ENCODE measurements at regions not wholly inside any gene's neighbourhood (a gene's known extent, or its start where the extent isn't known, plus 50 kb on each side); places are given as distances from the start of the nearest gene placed in this dataset.

- DNase-seq (ENCODE audit: low read depth, low spot score), result no peak
- H3K4me1 ChIP-seq (ENCODE audit: control insufficient read depth, extremely low read depth, insufficient read depth, low read length), result peaks cover 28% of the 10 kb centered on the region
- intact Hi-C loops (cut with micrococcal nuclease), result no loop called here
- no peaks in the 10 kb centered on the region for H3K9me1 ChIP-seq (replicated peaks; ENCODE audit: control insufficient read depth, extremely low read depth, insufficient read depth, low read length)
- no peak overlapping the region for H2AFZ ChIP-seq (ENCODE audit: low read depth, low read length)
- H3K4me2 ChIP-seq (ENCODE audit: insufficient read depth, low read length), result no peak overlapping the region
- BruUV-seq (replicated peaks), result no TSS peak
- dilution Hi-C loops (cut with MboI; ENCODE audit: extremely low pct_ligation_motif_present, low sequenced_read_pairs), result no loop called here
- H4K20me1 ChIP-seq (replicated peaks; ENCODE audit: control insufficient read depth, extremely low read depth, insufficient read depth, low read length), result no peaks in the 10 kb centered on the region
- H3K36me3 ChIP-seq (ENCODE audit: control insufficient read depth in 2 of 2, extremely low read depth in 1 of 2, insufficient read depth in 2 of 2, low read length in 2 of 2), result no peaks in the 10 kb centered on the region
- H3K9me3 ChIP-seq (replicated peaks; ENCODE audit: control insufficient read depth, insufficient read depth, low read length), result no peaks in the 10 kb centered on the region
- no peak overlapping the region for H3K4me3 ChIP-seq (replicated peaks in 1 of 3; ENCODE audit: insufficient read depth in 1 of 3, low read depth in 1 of 3, low read length in 3 of 3)
- H3K9ac ChIP-seq (replicated peaks; ENCODE audit: extremely low read depth, insufficient read depth, low read length), result no peak overlapping the region
- no peak overlapping the region for H3K27ac ChIP-seq (ENCODE audit: insufficient read depth, low read depth, low read length)
- ChIA-PET POLR2A (no interaction called here), CTCF (no interaction called here)
- TF ChIP-seq GATA2 (IDR thresholded peaks at IDR 0.05; ENCODE audit: insufficient read depth, insufficient read length, low read depth, low read length) (no peak), MYC (IDR thresholded peaks at IDR 0.05; ENCODE audit: low read depth, low read length) (no peak), MAX (IDR thresholded peaks at IDR 0.05; ENCODE audit: insufficient read depth, insufficient read length) (no peak), CTCF (IDR thresholded peaks at IDR 0.05; ENCODE audit: extremely low read depth in 1 of 2, insufficient read depth in 1 of 2, low read depth in 1 of 2, low read length in 2 of 2) (no peak), FOS (IDR thresholded peaks at IDR 0.05; ENCODE audit: borderline replicate concordance, insufficient read depth, low read length) (no peak), JUN (IDR thresholded peaks at IDR 0.05; ENCODE audit: borderline replicate concordance, insufficient read depth, insufficient read length, low read depth) (no peak), POLR2AphosphoS5 (IDR thresholded peaks at IDR 0.05; ENCODE audit: insufficient read depth, low read depth, low read length) (no peak), POLR2A (IDR thresholded peaks at IDR 0.05; ENCODE audit: low read depth, low read length) (no peak), EZH2 (IDR thresholded peaks at IDR 0.05; ENCODE audit: borderline replicate concordance, low read depth, low read length, severe bottlenecking) (no peak)
- H3K27me3 ChIP-seq (ENCODE audit: control insufficient read depth in 2 of 2, insufficient read depth in 2 of 2, low read length in 2 of 2), result no peaks in the 10 kb centered on the region
- no peak for FAIRE-seq
- no peaks in the 10 kb centered on the region for H3K79me2 ChIP-seq (ENCODE audit: control insufficient read depth, insufficient read depth, low read length)
These were observed 241.4 kb upstream of the SLC24A2 start for GRCh38 chr9:20030221-20030620.

Data from endothelial cell of umbilical vein (primary cell).